Esophagus squamous epithelium (tissue), 5 donors: ENCODE measurements at regions not wholly inside any gene's neighbourhood (a gene's known extent, or its start where the extent isn't known, plus 50 kb on each side); places are given as distances from the start of the nearest gene placed in this dataset.

ENCODE experiments used
- DNase-seq: peaks from one replicate; lab custom pipeline; 2025; lab: John Stamatoyannopoulos, UW
- H3K27ac ChIP-seq, 4 donors: fragments of 200-600 bp; sonication (generic); one replicate each; pipeline ENCODE4 v1.5.1; 2016 to 2019; ENCODE audit warnings: mild to moderate bottlenecking in 1 of 4
- H3K27me3 ChIP-seq, 4 donors: fragments of 200-600 bp; sonication (generic); 1 replicate in 3 of 4; 2 replicates in 1 of 4; pipeline versions ENCODE4 v1.5.1 to v1.6.0; 2017 to 2021; ENCODE audit warnings: antibody characterized with exemption in 1 of 4
- H3K36me3 ChIP-seq, 3 donors: fragments of 200-600 bp; sonication (generic); one replicate each; pipeline ENCODE4 v1.5.1; 2016 to 2019
- H3K4me1 ChIP-seq, 3 donors: fragments of 200-600 bp; sonication (generic); one replicate each; pipeline ENCODE4 v1.5.1; 2017 to 2019
- H3K4me3 ChIP-seq, 4 donors: fragments of 200-600 bp; sonication (generic); 1 replicate in 3 of 4; 2 replicates in 1 of 4; pipeline ENCODE4 v1.5.1; 2016 to 2019; ENCODE audit warnings: mild to moderate bottlenecking in 2 of 4, moderate library complexity in 1 of 4
- H3K9me3 ChIP-seq, 3 donors: fragments of 200-600 bp; sonication (generic); one replicate each; pipeline ENCODE4 v1.5.1; 2016 to 2019
- POLR2A ChIP-seq, 4 donors: fragments of 450-650 bp; IDR thresholded peaks; one replicate each; pipeline ENCODE4 v1.6.1; 2017; ENCODE audit warnings: antibody characterized with exemption in 4 of 4, mild to moderate bottlenecking in 4 of 4, moderate library complexity in 3 of 4
- WGBS, 2 donors: methylation state at CpG; one replicate each; pipeline ENCODE4 v1.1.5; 2018; 5-methylcytosine and 5-hydroxymethylcytosine counted together
- intact Hi-C: fragments of 100-400 bp; cut with DNase I; formaldehyde crosslinking; loops from one replicate; pipeline ENCODE4 v1.15.0; 2022
- TF ChIP-seq, protein P1 (sequence below), 6 experiments: fragments of 450-650 bp in 4 of 6; fragments of 200-600 bp in 2 of 6; sonication (generic) in 2 of 6; IDR thresholded peaks; one replicate each; pipeline ENCODE4 v1.5.1; 2016 to 2019; ENCODE audit warnings: antibody characterized with exemption in 6 of 6, mild to moderate bottlenecking in 4 of 6, moderate library complexity in 4 of 6
- donor health status: DM: yes; HTN: yes; CAD: no.

DNA sequence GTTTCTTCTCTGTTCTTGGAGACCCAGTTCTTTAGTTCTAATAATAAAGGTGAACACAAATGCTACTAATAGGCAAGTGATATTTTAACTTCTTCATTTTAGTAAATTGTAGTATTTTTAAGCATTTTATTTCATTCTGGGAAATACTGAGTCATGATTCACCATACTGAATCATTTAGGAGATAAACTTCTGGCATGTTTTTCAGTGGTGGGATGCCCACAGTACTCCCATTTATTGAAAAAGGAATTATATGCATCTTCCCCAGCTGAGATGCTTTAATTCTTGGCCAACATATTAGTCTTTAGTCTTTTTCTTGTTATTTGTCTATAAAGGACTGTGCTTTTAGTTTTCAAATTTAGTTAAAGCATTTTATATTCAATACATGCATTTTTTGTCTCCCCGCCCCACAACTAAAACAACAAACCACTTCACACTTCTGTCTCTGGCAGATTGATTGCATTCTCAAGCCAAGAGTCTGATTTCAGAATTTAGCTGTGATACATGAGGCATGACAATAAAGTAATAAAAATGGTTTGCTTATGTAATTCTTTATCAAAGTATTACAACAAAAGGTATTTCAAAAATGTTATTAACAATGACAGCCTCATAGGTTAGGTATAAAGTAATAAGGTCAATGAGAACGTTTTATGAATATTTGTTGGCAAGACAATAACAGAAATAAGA is 125.2 kb upstream of the CDH18 start:
- Histone ChIP-seq H3K9me3 (no peaks in the 10 kb centered on the region), H3K36me3 (no peaks in the 10 kb centered on the region), H3K4me3 (no peak overlapping the region), H3K4me1 (no peaks in the 10 kb centered on the region), H3K27ac (no peak overlapping the region), H3K27me3 (no peaks in the 10 kb centered on the region)
- 24 to 52% methylated on average over 2 of the region's 2 CpGs for WGBS, 2 donors
- TF ChIP-seq, protein P1, sequence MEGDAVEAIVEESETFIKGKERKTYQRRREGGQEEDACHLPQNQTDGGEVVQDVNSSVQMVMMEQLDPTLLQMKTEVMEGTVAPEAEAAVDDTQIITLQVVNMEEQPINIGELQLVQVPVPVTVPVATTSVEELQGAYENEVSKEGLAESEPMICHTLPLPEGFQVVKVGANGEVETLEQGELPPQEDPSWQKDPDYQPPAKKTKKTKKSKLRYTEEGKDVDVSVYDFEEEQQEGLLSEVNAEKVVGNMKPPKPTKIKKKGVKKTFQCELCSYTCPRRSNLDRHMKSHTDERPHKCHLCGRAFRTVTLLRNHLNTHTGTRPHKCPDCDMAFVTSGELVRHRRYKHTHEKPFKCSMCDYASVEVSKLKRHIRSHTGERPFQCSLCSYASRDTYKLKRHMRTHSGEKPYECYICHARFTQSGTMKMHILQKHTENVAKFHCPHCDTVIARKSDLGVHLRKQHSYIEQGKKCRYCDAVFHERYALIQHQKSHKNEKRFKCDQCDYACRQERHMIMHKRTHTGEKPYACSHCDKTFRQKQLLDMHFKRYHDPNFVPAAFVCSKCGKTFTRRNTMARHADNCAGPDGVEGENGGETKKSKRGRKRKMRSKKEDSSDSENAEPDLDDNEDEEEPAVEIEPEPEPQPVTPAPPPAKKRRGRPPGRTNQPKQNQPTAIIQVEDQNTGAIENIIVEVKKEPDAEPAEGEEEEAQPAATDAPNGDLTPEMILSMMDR (IDR thresholded peaks at IDR 0.05): no peak
- no peak for DNase-seq
- intact Hi-C loops: no loop called here

DNA sequence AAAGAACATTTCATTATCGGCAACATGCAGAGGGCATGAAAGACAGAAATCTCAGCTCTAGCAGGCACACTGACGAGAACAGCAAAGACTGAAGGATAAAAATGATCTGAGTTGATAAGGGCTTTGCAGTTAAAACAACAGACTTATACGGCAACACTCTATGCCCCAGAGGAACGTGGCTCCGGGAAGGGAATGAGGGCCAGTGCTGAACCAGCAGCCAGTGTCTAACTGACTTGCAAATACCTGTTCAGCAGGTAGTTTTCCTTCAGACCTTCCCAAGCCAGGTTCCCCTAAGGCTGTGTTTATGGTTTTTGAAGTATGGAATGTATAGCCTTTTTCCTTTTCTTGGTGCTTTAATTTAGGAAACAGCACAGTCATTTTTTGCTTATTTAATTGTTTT is 121.3 kb upstream of the CDH18 start:
- H3K4me1 ChIP-seq: no peaks in the 10 kb centered on the region
- no peaks in the 10 kb centered on the region for H3K36me3 ChIP-seq
- 32 to 37% methylated on average over 5 of the region's 5 CpGs for WGBS, 2 donors
- H3K9me3 ChIP-seq: no peaks in the 10 kb centered on the region
- no peak overlapping the region for H3K4me3 ChIP-seq
- DNase-seq: no peak
- TF ChIP-seq POLR2A (IDR thresholded peaks at IDR 0.05): no peak
- TF ChIP-seq, protein P1 (IDR thresholded peaks at IDR 0.05): no peak
- H3K27me3 ChIP-seq: no peaks in the 10 kb centered on the region
- intact Hi-C loops: no loop called here
- H3K27ac ChIP-seq: no peak overlapping the region

DNA sequence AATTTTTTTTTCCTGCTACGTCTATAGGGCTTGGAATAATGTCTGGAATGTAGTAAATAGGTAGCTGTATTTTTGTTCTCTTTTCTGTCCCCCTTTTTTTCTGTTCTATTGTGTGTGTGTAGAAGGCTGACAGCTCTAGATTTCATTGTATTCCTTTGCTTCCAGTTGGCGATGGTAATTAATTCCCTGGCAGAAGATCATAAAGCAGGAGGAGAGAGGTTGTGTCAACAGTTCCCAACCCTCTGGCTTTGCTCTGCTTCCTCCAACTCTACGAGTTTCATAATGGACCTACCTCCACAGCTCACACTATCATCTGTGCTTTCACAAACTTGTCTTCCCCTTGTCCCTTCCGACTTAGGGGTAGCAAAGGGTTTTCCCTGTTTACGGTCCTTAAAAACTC is 117.9 kb upstream of the CDH18 start:
- H3K4me1 ChIP-seq: no peaks in the 10 kb centered on the region
- no peaks in the 10 kb centered on the region for H3K9me3 ChIP-seq
- TF ChIP-seq POLR2A (IDR thresholded peaks at IDR 0.05): no peak
- TF ChIP-seq, protein P1 (IDR thresholded peaks at IDR 0.05): no peak
- no peaks in the 10 kb centered on the region for H3K27me3 ChIP-seq
- WGBS, 2 donors: 33 to 41% methylated on average over 5 of the region's 5 CpGs
- H3K27ac ChIP-seq: no peak overlapping the region
- H3K4me3 ChIP-seq: no peak overlapping the region
- no peak for DNase-seq
- intact Hi-C loops: no loop called here
- no peaks in the 10 kb centered on the region for H3K36me3 ChIP-seq

DNA sequence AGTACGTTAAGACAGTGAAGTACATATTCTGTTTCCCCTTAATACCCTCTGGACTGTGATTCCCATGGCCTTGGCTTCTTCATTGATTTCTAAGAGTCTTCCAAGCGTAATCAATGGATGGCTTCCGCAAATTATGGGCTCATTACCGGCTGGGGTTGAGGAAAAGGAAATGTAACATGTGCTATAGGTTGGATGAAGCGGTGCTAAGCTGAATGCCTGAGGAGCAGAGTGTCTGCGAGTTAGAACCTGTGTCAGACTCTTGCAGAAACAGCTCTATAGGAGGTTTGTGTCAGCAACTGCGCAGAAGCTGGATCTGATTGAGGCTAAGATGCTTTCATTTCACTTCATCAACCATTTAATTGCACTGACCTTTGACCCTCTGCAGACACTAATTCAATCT is 114.3 kb upstream of the CDH18 start:
- Histone ChIP-seq H3K27me3 (no peaks in the 10 kb centered on the region), H3K9me3 (no peaks in the 10 kb centered on the region), H3K4me1 (no peaks in the 10 kb centered on the region), H3K4me3 (no peak overlapping the region), H3K27ac (no peak overlapping the region), H3K36me3 (no peaks in the 10 kb centered on the region)
- 46 to 47% methylated on average over 7 of the region's 7 CpGs for WGBS, 2 donors
- intact Hi-C loops: no loop called here
- no peak for DNase-seq
- no peak for TF ChIP-seq POLR2A (IDR thresholded peaks at IDR 0.05)
- TF ChIP-seq, protein P1 (IDR thresholded peaks at IDR 0.05): no peak

DNA sequence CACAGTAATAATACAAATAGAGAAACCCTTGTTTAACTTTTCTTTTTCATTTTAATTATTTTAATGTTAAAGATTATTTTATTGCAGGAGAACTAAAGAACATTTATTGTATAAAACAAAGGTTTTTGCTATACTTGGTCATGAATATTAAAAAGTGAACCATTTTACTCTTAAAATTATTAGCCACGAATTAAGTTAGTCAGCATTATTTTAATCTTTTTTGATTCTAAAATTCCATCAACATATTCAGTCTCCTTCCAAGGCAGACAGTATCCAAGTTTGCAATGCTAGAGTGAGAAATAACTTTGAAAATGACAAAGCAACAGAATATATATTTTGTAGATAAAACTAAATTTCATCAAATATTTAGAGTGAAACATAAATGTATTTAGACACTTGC is 110.7 kb upstream of the CDH18 start:
- no peaks in the 10 kb centered on the region for H3K9me3 ChIP-seq
- intact Hi-C loops: no loop called here
- 57 to 61% methylated on average over 1 of the region's 1 CpG for whole genome bisulfite sequencing, 2 donors
- H3K27me3 ChIP-seq: no peaks in the 10 kb centered on the region
- no peak for DNase-seq
- no peak overlapping the region for H3K4me3 ChIP-seq
- H3K27ac ChIP-seq: no peak overlapping the region
- no peak for TF ChIP-seq POLR2A (IDR thresholded peaks at IDR 0.05)
- TF ChIP-seq, protein P1 (IDR thresholded peaks at IDR 0.05): no peak
- no peaks in the 10 kb centered on the region for H3K36me3 ChIP-seq
- no peaks in the 10 kb centered on the region for H3K4me1 ChIP-seq
